MM.1S (cell line): ENCODE measurements at regions not wholly inside any gene's neighbourhood (a gene's known extent, or its start where the extent isn't known, plus 50 kb on each side); places are given as distances from the start of the nearest gene placed in this dataset.

Source experiments
- EZH2 ChIP-seq: fragments of 300-600 bp; sonication (generic); optimal IDR thresholded peaks from 2 replicates; pipeline ENCODE3; 2017; ENCODE audit warnings: low read depth, mild to moderate bottlenecking, antibody characterized with exemption, low read length, mixed read lengths
- TF ChIP-seq, protein P1 (sequence below): fragments of 300-600 bp; sonication (generic); IDR thresholded peaks from 2 replicates; pipeline ENCODE4 v1.5.1; 2016; ENCODE audit warnings: antibody characterized with exemption, low read length, mixed read lengths

DNA sequence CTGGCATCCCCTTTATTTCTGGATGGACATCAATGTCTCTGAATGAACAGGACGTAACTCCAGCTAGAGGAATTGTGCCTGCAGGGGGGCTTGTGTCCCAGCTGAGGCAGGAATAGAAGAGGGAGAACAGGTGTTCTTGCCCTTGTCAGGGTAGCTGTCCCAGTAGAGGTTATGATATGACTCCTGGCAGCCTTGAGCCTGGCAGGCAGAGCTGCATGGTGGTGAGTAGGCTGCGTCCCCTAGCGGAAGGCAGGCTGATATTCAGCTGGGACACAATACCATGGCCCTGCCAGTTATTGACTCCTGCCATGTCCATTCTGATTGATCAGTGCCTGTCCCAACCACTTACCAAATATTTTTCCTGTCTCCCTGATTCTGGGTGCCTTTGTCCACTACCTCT is 197.2 kb downstream of the RAP2A start:
- TF ChIP-seq, protein P1, sequence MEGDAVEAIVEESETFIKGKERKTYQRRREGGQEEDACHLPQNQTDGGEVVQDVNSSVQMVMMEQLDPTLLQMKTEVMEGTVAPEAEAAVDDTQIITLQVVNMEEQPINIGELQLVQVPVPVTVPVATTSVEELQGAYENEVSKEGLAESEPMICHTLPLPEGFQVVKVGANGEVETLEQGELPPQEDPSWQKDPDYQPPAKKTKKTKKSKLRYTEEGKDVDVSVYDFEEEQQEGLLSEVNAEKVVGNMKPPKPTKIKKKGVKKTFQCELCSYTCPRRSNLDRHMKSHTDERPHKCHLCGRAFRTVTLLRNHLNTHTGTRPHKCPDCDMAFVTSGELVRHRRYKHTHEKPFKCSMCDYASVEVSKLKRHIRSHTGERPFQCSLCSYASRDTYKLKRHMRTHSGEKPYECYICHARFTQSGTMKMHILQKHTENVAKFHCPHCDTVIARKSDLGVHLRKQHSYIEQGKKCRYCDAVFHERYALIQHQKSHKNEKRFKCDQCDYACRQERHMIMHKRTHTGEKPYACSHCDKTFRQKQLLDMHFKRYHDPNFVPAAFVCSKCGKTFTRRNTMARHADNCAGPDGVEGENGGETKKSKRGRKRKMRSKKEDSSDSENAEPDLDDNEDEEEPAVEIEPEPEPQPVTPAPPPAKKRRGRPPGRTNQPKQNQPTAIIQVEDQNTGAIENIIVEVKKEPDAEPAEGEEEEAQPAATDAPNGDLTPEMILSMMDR = no peak
- TF ChIP-seq EZH2 = no peak
